Neural progenitor cell (in vitro differentiated cells): ENCODE measurements at regions not wholly inside any gene's neighbourhood (a gene's known extent, or its start where the extent isn't known, plus 50 kb on each side); places are given as distances from the start of the nearest gene placed in this dataset.

Experiments used
- DNase-seq: peaks from one replicate; pipeline ENCODE4 v3.0.0-alpha.2; 2016; ENCODE audit warnings: low spot score
- H2AFZ ChIP-seq: fragments of 200-600 bp; sonication (generic); replicated peaks from 2 replicates; pipeline ENCODE4 v1.6.1; 2016; ENCODE audit warnings: antibody characterized with exemption
- H3F3A ChIP-seq: fragments of 200-600 bp; sonication (generic); 2 replicates; pipeline ENCODE4 v1.6.1; 2016; ENCODE audit warnings: antibody characterized with exemption, low read depth
- H3K27ac ChIP-seq: fragments of 200-600 bp; sonication (generic); 2 replicates; pipeline ENCODE4 v1.5.1; 2016; ENCODE audit warnings: mild to moderate bottlenecking
- H3K27me3 ChIP-seq: fragments of 200-600 bp; sonication (generic); 2 replicates; pipeline ENCODE4 v1.6.1; 2016; ENCODE audit warnings: mild to moderate bottlenecking, moderate library complexity
- H3K36me3 ChIP-seq: fragments of 200-600 bp; sonication (generic); 2 replicates; pipeline ENCODE4 v1.5.1; 2016
- H3K4me1 ChIP-seq: fragments of 200-600 bp; sonication (generic); 2 replicates; pipeline ENCODE4 v1.6.1; 2016; ENCODE audit warnings: mixed run types
- H3K4me2 ChIP-seq: fragments of 200-600 bp; sonication (generic); 2 replicates; pipeline ENCODE4 v1.6.1; 2016
- H3K4me3 ChIP-seq: fragments of 200-600 bp; sonication (generic); 2 replicates; pipeline ENCODE4 v1.5.1; 2016
- H3K79me2 ChIP-seq: fragments of 200-600 bp; sonication (generic); 2 replicates; pipeline ENCODE4 v1.6.1; 2016; ENCODE audit warnings: low read depth
- H3K9ac ChIP-seq: fragments of 200-600 bp; sonication (generic); 2 replicates; pipeline ENCODE4 v1.6.1; 2016
- H3K9me3 ChIP-seq: fragments of 200-600 bp; sonication (generic); 2 replicates; pipeline ENCODE4 v1.5.1; 2016; ENCODE audit warnings: low read depth
- H4K20me1 ChIP-seq: fragments of 200-600 bp; sonication (generic); 2 replicates; pipeline ENCODE4 v1.6.1; 2016; ENCODE audit warnings: low read depth
- H3K27ac Mint-ChIP-seq: 3 replicates; pipeline ENCODE4 v1.8.0; 2021; ENCODE audit warnings: mixed read lengths
- H3K27me3 Mint-ChIP-seq: 2 replicates; pipeline ENCODE4 v1.8.0; 2022; ENCODE audit warnings: low read depth, mild to moderate bottlenecking, inconsistent platforms, moderate library complexity, mixed read lengths; ENCODE audit not compliant: insufficient read depth
- H3K36me3 Mint-ChIP-seq: 3 replicates; pipeline ENCODE4 v1.8.0; 2021; ENCODE audit warnings: mixed read lengths
- H3K4me1 Mint-ChIP-seq: 3 replicates; pipeline ENCODE4 v1.8.0; 2021; ENCODE audit warnings: mixed read lengths
- H3K4me3 Mint-ChIP-seq: 3 replicates; pipeline ENCODE4 v1.8.0; 2021; ENCODE audit warnings: mild to moderate bottlenecking, moderate library complexity, mixed read lengths
- H3K9me3 Mint-ChIP-seq: 3 replicates; pipeline ENCODE4 v1.8.0; 2020; ENCODE audit warnings: mixed read lengths
- EZH2 ChIP-seq: fragments of 200-600 bp; sonication (generic); IDR thresholded peaks from 2 replicates; pipeline ENCODE4 v1.6.1; 2017; ENCODE audit warnings: antibody characterized with exemption, mild to moderate bottlenecking, moderate library complexity
- EZH2phosphoT487 ChIP-seq: fragments of 200-600 bp; sonication (generic); IDR thresholded peaks from 2 replicates; pipeline ENCODE4 v1.6.1; 2017; ENCODE audit warnings: antibody characterized with exemption
- TF ChIP-seq, protein P1 (sequence below): fragments of 200-600 bp; sonication (generic); IDR thresholded peaks from 2 replicates; pipeline ENCODE4 v1.5.1; 2017; ENCODE audit warnings: antibody characterized with exemption, mild to moderate bottlenecking

DNA sequence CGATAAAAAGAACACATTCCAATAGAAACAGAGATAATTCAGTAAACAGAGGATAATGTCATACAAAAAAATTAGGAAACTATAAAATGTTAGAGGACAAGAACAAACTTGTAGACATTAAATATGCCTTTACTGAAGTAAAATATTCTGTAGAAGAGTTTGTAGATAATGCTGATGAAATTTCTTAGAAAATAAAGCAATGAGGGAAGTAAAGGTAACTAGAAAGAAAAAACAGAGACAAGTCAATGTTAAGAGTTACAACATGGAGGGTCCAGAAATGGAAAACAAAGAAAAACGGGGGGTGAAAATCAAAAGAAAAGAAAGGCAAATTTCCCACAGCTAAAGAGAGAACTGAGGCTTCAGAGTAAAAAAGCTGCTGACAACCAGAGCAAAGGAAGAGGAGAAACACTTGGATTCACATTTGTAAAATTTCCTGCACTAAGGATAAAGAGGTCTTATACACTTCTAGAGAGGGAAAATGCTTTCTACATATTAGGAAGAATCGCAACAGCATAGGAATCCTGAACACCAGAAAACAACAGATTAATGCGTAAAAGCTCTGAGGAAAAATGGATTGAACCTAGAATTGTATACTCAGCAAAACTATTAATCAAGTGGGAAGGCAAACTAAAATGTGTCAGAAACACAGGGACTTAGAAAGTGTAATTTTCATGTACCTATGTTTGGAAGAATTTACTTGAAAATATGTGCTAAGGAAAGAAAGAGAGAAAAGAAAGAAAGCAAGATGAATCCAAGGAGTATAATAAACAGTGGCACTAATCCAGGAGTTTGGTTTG lies 55.0 kb upstream of the AGR3 start:
- DNase-seq, result no peak
- H3K4me3 Mint-ChIP-seq, result no peak overlapping the region

DNA sequence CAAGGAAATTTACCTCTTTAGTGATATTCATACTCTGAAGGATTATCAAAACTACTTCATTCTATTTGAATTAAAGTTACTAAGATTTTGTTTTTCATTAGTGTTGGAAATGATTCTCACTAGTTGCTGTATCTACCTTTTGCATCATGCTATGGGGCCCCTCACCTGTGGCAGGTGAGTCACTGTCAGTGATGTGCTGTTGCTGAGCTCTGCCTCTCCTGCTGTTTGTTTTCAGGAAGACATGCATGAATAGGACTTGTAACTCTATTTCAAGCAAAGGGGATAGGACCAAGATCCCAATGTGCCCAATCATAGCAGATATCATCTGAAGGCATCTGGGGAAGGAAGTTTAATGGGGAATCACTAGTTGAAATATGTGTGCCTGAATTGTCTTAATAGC lies 57.4 kb upstream of the AGR3 start:
- H3K4me3 ChIP-seq, result no peak overlapping the region
- H3K27me3 ChIP-seq, result no peaks in the 10 kb centered on the region
- H3K79me2 ChIP-seq, result no peaks in the 10 kb centered on the region
- no peaks in the 10 kb centered on the region for H3F3A ChIP-seq
- peaks cover 9% of the 10 kb centered on the region for H3K36me3 Mint-ChIP-seq
- no peak overlapping the region for H3K4me2 ChIP-seq
- no peak for DNase-seq
- H3K9me3 Mint-ChIP-seq, result peaks cover 15% of the 10 kb centered on the region
- no peak overlapping the region for H3K4me3 Mint-ChIP-seq
- no peaks in the 10 kb centered on the region for H3K4me1 ChIP-seq
- H3K9me3 ChIP-seq, result no peaks in the 10 kb centered on the region
- H3K36me3 ChIP-seq, result no peaks in the 10 kb centered on the region
- H3K9ac ChIP-seq, result no peak overlapping the region
- H3K27ac ChIP-seq, result no peak overlapping the region
- no peaks in the 10 kb centered on the region for H4K20me1 ChIP-seq
- no peak for TF ChIP-seq EZH2phosphoT487
- TF ChIP-seq EZH2, result no peak
- TF ChIP-seq, protein P1, sequence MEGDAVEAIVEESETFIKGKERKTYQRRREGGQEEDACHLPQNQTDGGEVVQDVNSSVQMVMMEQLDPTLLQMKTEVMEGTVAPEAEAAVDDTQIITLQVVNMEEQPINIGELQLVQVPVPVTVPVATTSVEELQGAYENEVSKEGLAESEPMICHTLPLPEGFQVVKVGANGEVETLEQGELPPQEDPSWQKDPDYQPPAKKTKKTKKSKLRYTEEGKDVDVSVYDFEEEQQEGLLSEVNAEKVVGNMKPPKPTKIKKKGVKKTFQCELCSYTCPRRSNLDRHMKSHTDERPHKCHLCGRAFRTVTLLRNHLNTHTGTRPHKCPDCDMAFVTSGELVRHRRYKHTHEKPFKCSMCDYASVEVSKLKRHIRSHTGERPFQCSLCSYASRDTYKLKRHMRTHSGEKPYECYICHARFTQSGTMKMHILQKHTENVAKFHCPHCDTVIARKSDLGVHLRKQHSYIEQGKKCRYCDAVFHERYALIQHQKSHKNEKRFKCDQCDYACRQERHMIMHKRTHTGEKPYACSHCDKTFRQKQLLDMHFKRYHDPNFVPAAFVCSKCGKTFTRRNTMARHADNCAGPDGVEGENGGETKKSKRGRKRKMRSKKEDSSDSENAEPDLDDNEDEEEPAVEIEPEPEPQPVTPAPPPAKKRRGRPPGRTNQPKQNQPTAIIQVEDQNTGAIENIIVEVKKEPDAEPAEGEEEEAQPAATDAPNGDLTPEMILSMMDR, result no peak
- H3K4me1 Mint-ChIP-seq, result no peaks in the 10 kb centered on the region
- no peaks in the 10 kb centered on the region for H3K27me3 Mint-ChIP-seq
- no peak overlapping the region for H2AFZ ChIP-seq
- no peak overlapping the region for H3K27ac Mint-ChIP-seq

More for the DNA sequence above, 55.0 kb upstream of the AGR3 start:
- H3K4me2 ChIP-seq, result no peak overlapping the region
- H3K27ac ChIP-seq, result no peak overlapping the region
- no peaks in the 10 kb centered on the region for H3K4me1 ChIP-seq
- Mint-ChIP-seq H3K4me1 (no peaks in the 10 kb centered on the region), H3K27me3 (no peaks in the 10 kb centered on the region), H3K9me3 (peaks cover 3% of the 10 kb centered on the region), H3K27ac (no peak overlapping the region), H3K36me3 (peaks cover 2% of the 10 kb centered on the region)
- H3K36me3 ChIP-seq, result no peaks in the 10 kb centered on the region
- H4K20me1 ChIP-seq, result no peaks in the 10 kb centered on the region
- no peaks in the 10 kb centered on the region for H3F3A ChIP-seq
- no peak overlapping the region for H3K9ac ChIP-seq
- H3K4me3 ChIP-seq, result no peak overlapping the region
- H3K9me3 ChIP-seq, result no peaks in the 10 kb centered on the region
- TF ChIP-seq, protein P1, result no peak
- TF ChIP-seq EZH2 (no peak), EZH2phosphoT487 (no peak)
- H3K79me2 ChIP-seq, result no peaks in the 10 kb centered on the region
- H3K27me3 ChIP-seq, result no peaks in the 10 kb centered on the region
- H2AFZ ChIP-seq, result no peak overlapping the region

DNA sequence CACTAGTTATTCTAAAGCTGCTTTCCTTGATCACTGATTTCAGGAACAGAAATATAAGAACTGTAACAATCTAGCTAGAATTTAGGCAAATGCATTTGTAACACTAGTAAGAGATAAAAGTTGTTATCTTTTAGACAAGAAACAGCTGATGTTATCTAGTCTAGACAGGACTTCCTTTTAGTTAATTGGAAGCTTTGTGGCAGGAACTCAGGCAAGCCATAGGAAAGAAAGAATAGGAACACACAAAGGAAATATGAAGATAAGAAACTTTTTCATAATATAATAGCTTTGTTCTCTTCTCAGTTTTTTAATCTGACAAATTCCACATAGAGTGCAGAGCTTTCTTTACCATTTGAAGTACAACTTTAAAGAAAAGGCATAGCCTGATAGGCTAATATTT lies 59.0 kb upstream of the AGR3 start:
- Histone ChIP-seq H3K27me3 (no peaks in the 10 kb centered on the region), H3K4me3 (no peak overlapping the region), H3K27ac (no peak overlapping the region), H3K9ac (no peak overlapping the region), H3K36me3 (no peaks in the 10 kb centered on the region), H3K9me3 (no peaks in the 10 kb centered on the region), H3F3A (no peaks in the 10 kb centered on the region), H2AFZ (no peak overlapping the region), H3K79me2 (no peaks in the 10 kb centered on the region), H4K20me1 (no peaks in the 10 kb centered on the region), H3K4me2 (no peak overlapping the region), H3K4me1 (no peaks in the 10 kb centered on the region)
- Mint-ChIP-seq H3K4me3 (no peak overlapping the region), H3K9me3 (peaks cover 22% of the 10 kb centered on the region), H3K4me1 (no peaks in the 10 kb centered on the region), H3K36me3 (peaks cover 9% of the 10 kb centered on the region), H3K27me3 (peaks cover 2% of the 10 kb centered on the region), H3K27ac (no peak overlapping the region)
- TF ChIP-seq, protein P1, result no peak
- TF ChIP-seq EZH2, result no peak
- TF ChIP-seq EZH2phosphoT487, result no peak
- DNase-seq, result no peak
